Kidney (tissue), 13 donors: ENCODE measurements at regions not wholly inside any gene's neighbourhood (a gene's known extent, or its start where the extent isn't known, plus 50 kb on each side); places are given as distances from the start of the nearest gene placed in this dataset.

ENCODE experiments used
- DNase-seq, 5 donors: peaks; one replicate each; pipeline ENCODE4 v3.0.0-alpha.2; 2013 to 2020
- FAIRE-seq: peaks from 2 replicates; lab custom pipeline; 2012; peaks lifted over from hg19 to GRCh38; lab: Jason Lieb, UNC
- H3K27ac ChIP-seq, 2 donors: one replicate each; pipeline ENCODE4 v1.7.0; 2013; ENCODE audit warnings: low read depth in 2 of 2, low read length in 2 of 2, inconsistent platforms in 1 of 2
- H3K27me3 ChIP-seq: one replicate; pipeline ENCODE4 v1.7.1; 2013; ENCODE audit warnings: low read length, inconsistent platforms; ENCODE audit not compliant: control insufficient read depth, insufficient read depth
- H3K36me3 ChIP-seq, 3 donors: one replicate each; pipeline versions ENCODE4 v1.7.0 to v1.7.1; 2013; ENCODE audit warnings: low read length in 3 of 3, control low read depth in 1 of 3, inconsistent platforms in 1 of 3; ENCODE audit not compliant: insufficient read depth in 3 of 3, control insufficient read depth in 2 of 3
- H3K4me1 ChIP-seq, 3 donors: one replicate each; pipeline versions ENCODE4 v1.7.0 to v1.7.1; 2013; ENCODE audit warnings: low read length in 3 of 3, inconsistent platforms in 1 of 3, low read depth in 1 of 3; ENCODE audit not compliant: control insufficient read depth in 2 of 3, insufficient read depth in 2 of 3
- H3K4me3 ChIP-seq, 3 donors: one replicate each; pipeline versions ENCODE4 v1.7.0 to v1.8.1; 2013; ENCODE audit warnings: low read length in 3 of 3, control low read depth in 1 of 3, inconsistent platforms in 1 of 3
- H3K9ac ChIP-seq, 3 donors: one replicate each; pipeline versions ENCODE4 v1.7.0 to v1.7.1; 2013; ENCODE audit warnings: low read length in 3 of 3, control low read depth in 1 of 3, inconsistent platforms in 1 of 3
- H3K9me3 ChIP-seq, 3 donors: one replicate each; pipeline versions ENCODE4 v1.7.0 to v1.7.1; 2013; ENCODE audit warnings: low read length in 3 of 3, control low read depth in 1 of 3, inconsistent platforms in 1 of 3; ENCODE audit not compliant: control insufficient read depth in 2 of 3, insufficient read depth in 1 of 3
- intact Hi-C: fragments of 100-400 bp; cut with DNase I; formaldehyde crosslinking; loops from one replicate; pipeline ENCODE4 v1.11.1; 2022
- TF ChIP-seq, protein P1 (sequence below): IDR thresholded peaks from 3 replicates; pipeline ENCODE4 v1.5.1; 2012; ENCODE audit warnings: mild to moderate bottlenecking, moderate library complexity, borderline replicate concordance; ENCODE audit not compliant: insufficient read depth; ENCODE audit errors: extremely low read depth
- donor health status: control.
- donor health status: control.
- donor health status: control.
- donor health status: control.
- donor health status: control.
- donor health status: DM: yes; HTN: yes; CAD: no.
- donor health status: Normal renal cell carcinoma (clear cell type).

DNA sequence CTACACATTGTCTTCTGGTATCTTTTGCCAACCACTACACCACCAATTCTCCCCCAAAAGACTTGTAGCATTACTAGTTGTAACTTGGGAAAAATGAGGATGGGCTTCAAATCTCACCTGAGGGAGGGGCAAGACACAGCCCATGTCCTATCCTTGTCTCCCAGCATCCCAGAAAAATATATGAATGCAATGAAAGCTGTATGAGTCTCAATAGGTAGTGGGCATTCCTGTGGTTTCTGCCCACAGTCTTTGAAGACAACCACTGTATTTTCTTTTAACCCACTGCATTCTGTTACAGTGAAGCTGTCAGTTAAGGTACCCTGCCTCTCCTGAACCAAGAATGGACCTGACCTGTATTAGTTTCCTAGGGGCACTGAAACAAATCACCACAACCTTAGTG is 336.2 kb upstream of the TMPO start:
- Histone ChIP-seq H3K9me3 (no peaks in the 10 kb centered on the region), H3K9ac (no peak overlapping the region), H3K4me3 (no peak overlapping the region), H3K27me3 (no peaks in the 10 kb centered on the region), H3K4me1 (no peaks in the 10 kb centered on the region), H3K36me3 (no peaks in the 10 kb centered on the region), H3K27ac (no peak overlapping the region)
- TF ChIP-seq, protein P1, sequence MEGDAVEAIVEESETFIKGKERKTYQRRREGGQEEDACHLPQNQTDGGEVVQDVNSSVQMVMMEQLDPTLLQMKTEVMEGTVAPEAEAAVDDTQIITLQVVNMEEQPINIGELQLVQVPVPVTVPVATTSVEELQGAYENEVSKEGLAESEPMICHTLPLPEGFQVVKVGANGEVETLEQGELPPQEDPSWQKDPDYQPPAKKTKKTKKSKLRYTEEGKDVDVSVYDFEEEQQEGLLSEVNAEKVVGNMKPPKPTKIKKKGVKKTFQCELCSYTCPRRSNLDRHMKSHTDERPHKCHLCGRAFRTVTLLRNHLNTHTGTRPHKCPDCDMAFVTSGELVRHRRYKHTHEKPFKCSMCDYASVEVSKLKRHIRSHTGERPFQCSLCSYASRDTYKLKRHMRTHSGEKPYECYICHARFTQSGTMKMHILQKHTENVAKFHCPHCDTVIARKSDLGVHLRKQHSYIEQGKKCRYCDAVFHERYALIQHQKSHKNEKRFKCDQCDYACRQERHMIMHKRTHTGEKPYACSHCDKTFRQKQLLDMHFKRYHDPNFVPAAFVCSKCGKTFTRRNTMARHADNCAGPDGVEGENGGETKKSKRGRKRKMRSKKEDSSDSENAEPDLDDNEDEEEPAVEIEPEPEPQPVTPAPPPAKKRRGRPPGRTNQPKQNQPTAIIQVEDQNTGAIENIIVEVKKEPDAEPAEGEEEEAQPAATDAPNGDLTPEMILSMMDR, result no peak
- no peak for DNase-seq
- intact Hi-C loops, result no loop called here
- FAIRE-seq, result no peak

DNA sequence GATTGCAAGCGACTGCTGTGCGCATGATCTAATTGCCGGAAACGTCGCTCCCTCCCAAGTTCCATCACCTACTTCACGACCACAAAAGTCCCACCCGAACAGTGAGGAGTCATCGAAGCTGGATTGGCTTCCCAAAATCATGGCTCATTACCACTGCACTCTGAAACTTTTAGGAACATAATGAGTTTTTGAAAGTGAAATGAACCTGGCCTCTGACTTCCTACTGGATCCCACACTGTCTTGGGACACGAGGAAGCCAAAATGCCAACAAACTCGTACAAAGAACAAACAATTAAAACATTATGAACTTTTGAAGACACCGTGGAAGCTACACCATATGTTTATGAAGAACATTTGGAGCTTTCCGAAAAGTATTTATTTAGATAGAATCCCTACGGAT is 334.8 kb upstream of the TMPO start:
- Histone ChIP-seq H3K9me3 (no peaks in the 10 kb centered on the region), H3K27me3 (no peaks in the 10 kb centered on the region), H3K27ac (no peak overlapping the region), H3K4me1 (no peaks in the 10 kb centered on the region), H3K4me3 (no peak overlapping the region), H3K36me3 (no peaks in the 10 kb centered on the region), H3K9ac (no peak overlapping the region)
- intact Hi-C loops, result no loop called here
- DNase-seq (no peak), FAIRE-seq (no peak)
- TF ChIP-seq, protein P1, result no peak

DNA sequence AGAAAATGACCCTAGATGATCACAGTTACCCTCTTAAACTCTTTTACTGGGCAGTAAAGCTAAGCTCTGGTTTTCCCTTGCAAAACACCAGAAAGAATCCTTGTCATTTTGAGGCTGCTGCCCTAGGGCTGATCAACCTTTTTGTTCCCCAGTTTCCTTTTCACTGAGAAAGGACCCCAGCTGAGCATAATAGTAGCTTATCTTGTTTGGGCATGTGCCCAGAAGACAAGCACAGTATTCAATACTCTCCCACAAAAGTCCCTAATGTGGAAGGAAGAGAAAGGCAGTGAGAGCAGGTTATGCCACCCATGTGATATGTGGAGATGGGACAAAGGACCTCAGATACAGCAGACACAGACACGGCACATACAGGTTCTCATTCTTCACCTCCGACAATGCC is 332.6 kb upstream of the TMPO start:
- Histone ChIP-seq H3K9ac (no peak overlapping the region), H3K27ac (no peak overlapping the region), H3K4me1 (no peaks in the 10 kb centered on the region), H3K4me3 (no peak overlapping the region), H3K27me3 (no peaks in the 10 kb centered on the region), H3K36me3 (no peaks in the 10 kb centered on the region), H3K9me3 (no peaks in the 10 kb centered on the region)
- TF ChIP-seq, protein P1, result no peak
- intact Hi-C loops, result no loop called here
- FAIRE-seq (no peak), DNase-seq (no peak)

DNA sequence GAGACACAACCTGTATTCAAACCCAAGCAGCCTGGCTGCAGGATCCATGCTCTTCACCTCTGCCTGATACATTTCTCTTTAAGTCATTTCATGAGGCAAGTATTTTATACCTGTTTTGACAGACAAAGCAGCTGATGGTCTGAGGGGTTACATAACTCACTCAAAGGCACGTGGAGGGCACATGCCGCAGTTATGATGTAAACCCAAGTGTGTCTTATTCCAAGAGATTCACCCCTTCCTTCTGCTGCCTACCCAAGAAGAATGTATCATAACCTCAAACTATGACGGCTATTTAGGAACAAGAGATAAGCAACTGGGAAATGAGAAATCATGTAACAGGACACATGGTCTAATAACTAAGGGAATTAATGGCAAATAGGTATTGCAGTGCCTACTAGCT is 329.8 kb upstream of the TMPO start:
- no peaks in the 10 kb centered on the region for H3K27me3 ChIP-seq
- no peak for FAIRE-seq
- DNase-seq, result no peak
- H3K27ac ChIP-seq, result no peak overlapping the region
- no peaks in the 10 kb centered on the region for H3K36me3 ChIP-seq
- H3K4me3 ChIP-seq, result no peak overlapping the region
- TF ChIP-seq, protein P1, result no peak
- H3K9me3 ChIP-seq, result no peaks in the 10 kb centered on the region
- H3K4me1 ChIP-seq, result no peaks in the 10 kb centered on the region
- H3K9ac ChIP-seq, result no peak overlapping the region
- intact Hi-C loops, result no loop called here
